GM12878 (cell line): ENCODE measurements at regions not wholly inside any gene's neighbourhood (a gene's known extent, or its start where the extent isn't known, plus 50 kb on each side); places are given as distances from the start of the nearest gene placed in this dataset.

Experiments used
- ATAC-seq: fragments of 200-7000 bp; cut with Tn5 transposase; 3 replicates; pipeline ENCODE4 v1.9.1; 2020; ENCODE audit warnings: mild to moderate bottlenecking, moderate library complexity
- BruUV-seq: library from RNA; stranded (reverse); fragments of 400-500 nt; replicated peaks from 2 replicates; lab custom pipeline; 2021; lab: Mats Ljungman, UMichigan
- CTCF ChIA-PET: fragments of 300-600 bp; sonication (Branson Sonifier 250); formaldehyde crosslinking; extraction: SDS; loops from one replicate; lab custom pipeline; 2021; ENCODE audit warnings: inconsistent platforms; lab: Yijun Ruan, JAX
- POLR2A ChIA-PET: fragments of 350-600 bp; formaldehyde crosslinking; extraction: SDS; loops from one replicate; lab custom pipeline; 2021; ENCODE audit warnings: inconsistent platforms; lab: Charles Lee
- RAD21 ChIA-PET: fragments of 300-600 bp; sonication (Branson Sonifier 250); formaldehyde crosslinking; loops from one replicate; lab custom pipeline; 2023; ENCODE audit warnings: antibody characterized with exemption; ENCODE audit not compliant: unreplicated experiment; lab: Charles Lee
- SMC1A ChIA-PET: fragments of 300-600 bp; sonication (Branson Sonifier 250); formaldehyde crosslinking; loops from one replicate; lab custom pipeline; 2023; ENCODE audit not compliant: unreplicated experiment, uncharacterized antibody; lab: Charles Lee
- DNase-seq: peaks from one replicate; pipeline ENCODE4 v3.0.0-alpha.2; 2011; ENCODE audit warnings: low read depth, low spot score
- FAIRE-seq: peaks from 3 replicates; lab custom pipeline; 2011; peaks lifted over from hg19 to GRCh38; lab: Jason Lieb, UNC
- H2AFZ ChIP-seq: 2 replicates; pipeline ENCODE4 v1.6.0; 2011; ENCODE audit warnings: low read depth, low read length, control low read depth; ENCODE audit not compliant: control insufficient read depth
- H3K27ac ChIP-seq: 2 replicates; pipeline ENCODE4 v1.5.1; 2011; ENCODE audit warnings: control low read depth; ENCODE audit not compliant: control insufficient read depth, insufficient read depth
- H3K27me3 ChIP-seq, 2 experiments: replicated peaks in 1 of 2; 2 replicates each; pipeline versions ENCODE4 v1.6.0 to v1.6.1; 2011; ENCODE audit warnings: low read length in 1 of 2; ENCODE audit not compliant: control insufficient read depth in 2 of 2, insufficient read depth in 2 of 2
- H3K36me3 ChIP-seq, 2 experiments: 2 replicates each; pipeline ENCODE4 v1.5.1; 2011; ENCODE audit warnings: low read length in 1 of 2; ENCODE audit not compliant: control insufficient read depth in 2 of 2, insufficient read depth in 2 of 2
- H3K4me1 ChIP-seq: 2 replicates; pipeline ENCODE4 v1.6.1; 2011; ENCODE audit warnings: mild to moderate bottlenecking, low read length, moderate library complexity, mixed read lengths; ENCODE audit not compliant: control insufficient read depth, insufficient read depth
- H3K4me2 ChIP-seq: 2 replicates; pipeline ENCODE4 v1.6.0; 2011; ENCODE audit warnings: control low read depth; ENCODE audit not compliant: control insufficient read depth, insufficient read depth
- H3K4me3 ChIP-seq: fragments of 200-600 bp; sonication (generic); 2 replicates; pipeline ENCODE4 v1.5.1; 2016
- H3K79me2 ChIP-seq: 2 replicates; pipeline ENCODE4 v1.6.0; 2011; ENCODE audit warnings: low read length; ENCODE audit not compliant: control insufficient read depth, insufficient read depth
- H3K9ac ChIP-seq: 2 replicates; pipeline ENCODE4 v1.8.0; 2011; ENCODE audit warnings: low read length, control low read depth, mixed read lengths; ENCODE audit not compliant: control insufficient read depth, insufficient read depth
- H3K9me3 ChIP-seq: replicated peaks from 3 replicates; pipeline ENCODE4 v1.5.1; 2011; ENCODE audit warnings: mild to moderate bottlenecking, low read length; ENCODE audit not compliant: control insufficient read depth, insufficient read depth
- H4K20me1 ChIP-seq: 2 replicates; pipeline ENCODE4 v1.6.0; 2011; ENCODE audit not compliant: control insufficient read depth, insufficient read depth
- DPF2 ChIP-seq: fragments of 450-650 bp; IDR thresholded peaks from 2 replicates; pipeline ENCODE4 v1.6.1; 2017; ENCODE audit warnings: mild to moderate bottlenecking
- ESRRA ChIP-seq: IDR thresholded peaks from 2 replicates; pipeline ENCODE4 v1.6.1; 2012; ENCODE audit warnings: mild to moderate bottlenecking, low read length, improper control_type of control experiment
- FOXK2 ChIP-seq: fragments of 450-650 bp; IDR thresholded peaks from 2 replicates; pipeline ENCODE4 v1.6.1; 2017; ENCODE audit warnings: mild to moderate bottlenecking, moderate library complexity
- IKZF1 ChIP-seq: fragments of 450-650 bp; conservative IDR thresholded peaks from 2 replicates; pipeline ENCODE4 v1.6.1; 2017; ENCODE audit warnings: antibody characterized with exemption, mild to moderate bottlenecking
- NBN ChIP-seq: fragments of 450-650 bp; IDR thresholded peaks from 2 replicates; pipeline ENCODE4 v1.6.1; 2016
- NFYB ChIP-seq: IDR thresholded peaks from 2 replicates; pipeline ENCODE4 v1.6.1; 2011; ENCODE audit warnings: low read depth, mild to moderate bottlenecking, low read length, improper control_type of control experiment, moderate library complexity; ENCODE audit not compliant: insufficient read depth
- PAX8 ChIP-seq: fragments of 450-650 bp; IDR thresholded peaks from 2 replicates; pipeline ENCODE4 v1.6.1; 2017; ENCODE audit warnings: mild to moderate bottlenecking, moderate library complexity
- RFX5 ChIP-seq: IDR thresholded peaks from 2 replicates; pipeline ENCODE4 v1.6.1; 2011; ENCODE audit warnings: low read depth, low read length, improper control_type of control experiment
- TBL1XR1 ChIP-seq: IDR thresholded peaks from 2 replicates; pipeline ENCODE4 v1.6.1; 2012; ENCODE audit warnings: low read depth, low read length, improper control_type of control experiment
- ZSCAN29 ChIP-seq: fragments of 450-650 bp; IDR thresholded peaks from 2 replicates; pipeline ENCODE4 v1.6.1; 2017; ENCODE audit warnings: mild to moderate bottlenecking, moderate library complexity
- WGBS: methylation state at CpG from one replicate; pipeline ENCODE4 v1.1.6; 2016; ENCODE audit warnings: low lambda C conversion rate; ENCODE audit not compliant: insufficient replicate concordance, insufficient coverage; ENCODE audit errors: missing lambda C conversion rate; 5-methylcytosine and 5-hydroxymethylcytosine counted together
- in situ Hi-C: fragments of 300-500 bp; cut with MboI; formaldehyde crosslinking; loops from 9 replicates; pipeline ENCODE4 v1.14.3; 2018; ENCODE audit warnings: mixed read lengths
- intact Hi-C: fragments of 100-400 bp; cut with micrococcal nuclease; formaldehyde crosslinking; loops from one replicate; pipeline ENCODE4 v1.14.2; 2022; ENCODE audit not compliant: unreplicated experiment
- TF ChIP-seq, protein P1 (sequence below): IDR thresholded peaks from 2 replicates; pipeline ENCODE4 v1.6.1; 2012; ENCODE audit warnings: mild to moderate bottlenecking, low read depth, low read length
- TF ChIP-seq, protein P2 (sequence below): IDR thresholded peaks from 2 replicates; pipeline ENCODE4 v1.6.1; 2012; ENCODE audit warnings: low read depth, low read length, improper control_type of control experiment
- TF ChIP-seq, protein P3 (sequence below): fragments of 450-650 bp; IDR thresholded peaks from 2 replicates; pipeline ENCODE4 v1.6.1; 2018; ENCODE audit warnings: mild to moderate bottlenecking, low read depth, moderate library complexity; ENCODE audit not compliant: partially characterized antibody

DNA sequence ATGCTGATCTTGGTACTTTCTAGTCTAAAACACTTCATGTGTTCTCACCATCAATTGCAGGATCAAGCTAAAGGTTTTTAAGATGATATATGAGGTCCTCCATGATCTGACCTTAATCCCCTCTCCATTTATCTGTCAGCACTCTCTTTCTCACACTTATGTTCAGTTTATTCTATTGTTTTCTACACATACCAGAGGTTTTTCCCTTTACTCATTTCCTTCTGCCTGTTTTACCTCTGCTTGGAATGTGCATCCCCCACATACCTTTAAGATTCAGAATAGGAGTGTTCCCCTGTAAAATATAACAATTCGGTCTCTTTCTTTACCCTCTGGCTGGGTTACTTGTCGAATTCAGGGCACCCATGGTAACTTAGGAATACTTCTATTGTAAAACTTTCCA, 219.1 kb upstream of the PKP2 start (continued):
- TF ChIP-seq, protein P1, sequence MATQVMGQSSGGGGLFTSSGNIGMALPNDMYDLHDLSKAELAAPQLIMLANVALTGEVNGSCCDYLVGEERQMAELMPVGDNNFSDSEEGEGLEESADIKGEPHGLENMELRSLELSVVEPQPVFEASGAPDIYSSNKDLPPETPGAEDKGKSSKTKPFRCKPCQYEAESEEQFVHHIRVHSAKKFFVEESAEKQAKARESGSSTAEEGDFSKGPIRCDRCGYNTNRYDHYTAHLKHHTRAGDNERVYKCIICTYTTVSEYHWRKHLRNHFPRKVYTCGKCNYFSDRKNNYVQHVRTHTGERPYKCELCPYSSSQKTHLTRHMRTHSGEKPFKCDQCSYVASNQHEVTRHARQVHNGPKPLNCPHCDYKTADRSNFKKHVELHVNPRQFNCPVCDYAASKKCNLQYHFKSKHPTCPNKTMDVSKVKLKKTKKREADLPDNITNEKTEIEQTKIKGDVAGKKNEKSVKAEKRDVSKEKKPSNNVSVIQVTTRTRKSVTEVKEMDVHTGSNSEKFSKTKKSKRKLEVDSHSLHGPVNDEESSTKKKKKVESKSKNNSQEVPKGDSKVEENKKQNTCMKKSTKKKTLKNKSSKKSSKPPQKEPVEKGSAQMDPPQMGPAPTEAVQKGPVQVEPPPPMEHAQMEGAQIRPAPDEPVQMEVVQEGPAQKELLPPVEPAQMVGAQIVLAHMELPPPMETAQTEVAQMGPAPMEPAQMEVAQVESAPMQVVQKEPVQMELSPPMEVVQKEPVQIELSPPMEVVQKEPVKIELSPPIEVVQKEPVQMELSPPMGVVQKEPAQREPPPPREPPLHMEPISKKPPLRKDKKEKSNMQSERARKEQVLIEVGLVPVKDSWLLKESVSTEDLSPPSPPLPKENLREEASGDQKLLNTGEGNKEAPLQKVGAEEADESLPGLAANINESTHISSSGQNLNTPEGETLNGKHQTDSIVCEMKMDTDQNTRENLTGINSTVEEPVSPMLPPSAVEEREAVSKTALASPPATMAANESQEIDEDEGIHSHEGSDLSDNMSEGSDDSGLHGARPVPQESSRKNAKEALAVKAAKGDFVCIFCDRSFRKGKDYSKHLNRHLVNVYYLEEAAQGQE = no peak

DNA sequence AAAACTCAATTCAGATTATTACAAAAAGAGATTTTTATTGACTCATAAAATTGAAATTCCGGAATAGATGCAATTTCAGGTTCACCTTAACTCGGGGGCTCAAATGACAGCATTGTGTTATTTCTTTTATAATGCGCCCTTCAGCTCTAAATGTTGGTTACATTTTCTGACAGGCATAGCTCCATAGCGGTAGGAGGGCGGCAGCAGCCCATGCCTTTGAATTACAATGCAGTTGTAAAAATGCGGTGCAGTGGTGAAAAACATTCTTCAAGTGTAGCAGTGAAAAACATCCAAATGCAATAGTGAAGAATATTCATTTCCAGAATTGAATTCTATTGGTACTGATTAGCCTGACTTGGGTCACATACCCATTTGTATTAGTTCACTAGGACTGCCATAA, 215.3 kb upstream of the PKP2 start:
- no peaks in the 10 kb centered on the region for H3K4me1 ChIP-seq
- WGBS = 17% methylated on average over 6 of the region's 6 CpGs
- H3K36me3 ChIP-seq = no peaks in the 10 kb centered on the region
- H3K4me2 ChIP-seq = no peak overlapping the region
- H3K27ac ChIP-seq = no peak overlapping the region
- no peak overlapping the region for H3K4me3 ChIP-seq
- in situ Hi-C loops = no loop called here
- H4K20me1 ChIP-seq = no peaks in the 10 kb centered on the region
- no TSS peak for BruUV-seq
- FAIRE-seq (no peak), DNase-seq (no peak), ATAC-seq (no peak)
- H3K9ac ChIP-seq = no peak overlapping the region
- intact Hi-C loops = no loop called here
- POLR2A ChIA-PET = no interaction called here
- RAD21 ChIA-PET = no interaction called here
- H2AFZ ChIP-seq = no peak overlapping the region
- no peaks in the 10 kb centered on the region for H3K9me3 ChIP-seq
- H3K79me2 ChIP-seq = no peaks in the 10 kb centered on the region
- CTCF ChIA-PET = no interaction called here
- SMC1A ChIA-PET = no interaction called here
- TF ChIP-seq, protein P2, sequence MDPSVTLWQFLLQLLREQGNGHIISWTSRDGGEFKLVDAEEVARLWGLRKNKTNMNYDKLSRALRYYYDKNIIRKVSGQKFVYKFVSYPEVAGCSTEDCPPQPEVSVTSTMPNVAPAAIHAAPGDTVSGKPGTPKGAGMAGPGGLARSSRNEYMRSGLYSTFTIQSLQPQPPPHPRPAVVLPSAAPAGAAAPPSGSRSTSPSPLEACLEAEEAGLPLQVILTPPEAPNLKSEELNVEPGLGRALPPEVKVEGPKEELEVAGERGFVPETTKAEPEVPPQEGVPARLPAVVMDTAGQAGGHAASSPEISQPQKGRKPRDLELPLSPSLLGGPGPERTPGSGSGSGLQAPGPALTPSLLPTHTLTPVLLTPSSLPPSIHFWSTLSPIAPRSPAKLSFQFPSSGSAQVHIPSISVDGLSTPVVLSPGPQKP = no peak
- TF ChIP-seq RFX5 = no peak
- TF ChIP-seq IKZF1 = no peak
- TF ChIP-seq TBL1XR1 = no peak
- TF ChIP-seq ESRRA = no peak
- TF ChIP-seq DPF2 = no peak
- TF ChIP-seq FOXK2 = no peak
- TF ChIP-seq NBN = no peak
- no peak for TF ChIP-seq NFYB
- TF ChIP-seq, protein P3, sequence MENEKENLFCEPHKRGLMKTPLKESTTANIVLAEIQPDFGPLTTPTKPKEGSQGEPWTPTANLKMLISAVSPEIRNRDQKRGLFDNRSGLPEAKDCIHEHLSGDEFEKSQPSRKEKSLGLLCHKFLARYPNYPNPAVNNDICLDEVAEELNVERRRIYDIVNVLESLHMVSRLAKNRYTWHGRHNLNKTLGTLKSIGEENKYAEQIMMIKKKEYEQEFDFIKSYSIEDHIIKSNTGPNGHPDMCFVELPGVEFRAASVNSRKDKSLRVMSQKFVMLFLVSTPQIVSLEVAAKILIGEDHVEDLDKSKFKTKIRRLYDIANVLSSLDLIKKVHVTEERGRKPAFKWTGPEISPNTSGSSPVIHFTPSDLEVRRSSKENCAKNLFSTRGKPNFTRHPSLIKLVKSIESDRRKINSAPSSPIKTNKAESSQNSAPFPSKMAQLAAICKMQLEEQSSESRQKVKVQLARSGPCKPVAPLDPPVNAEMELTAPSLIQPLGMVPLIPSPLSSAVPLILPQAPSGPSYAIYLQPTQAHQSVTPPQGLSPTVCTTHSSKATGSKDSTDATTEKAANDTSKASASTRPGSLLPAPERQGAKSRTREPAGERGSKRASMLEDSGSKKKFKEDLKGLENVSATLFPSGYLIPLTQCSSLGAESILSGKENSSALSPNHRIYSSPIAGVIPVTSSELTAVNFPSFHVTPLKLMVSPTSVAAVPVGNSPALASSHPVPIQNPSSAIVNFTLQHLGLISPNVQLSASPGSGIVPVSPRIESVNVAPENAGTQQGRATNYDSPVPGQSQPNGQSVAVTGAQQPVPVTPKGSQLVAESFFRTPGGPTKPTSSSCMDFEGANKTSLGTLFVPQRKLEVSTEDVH = no peak
- no peak for TF ChIP-seq PAX8
- no peak for TF ChIP-seq ZSCAN29
- no peaks in the 10 kb centered on the region for H3K27me3 ChIP-seq
